H7 (cell line): ENCODE measurements at regions not wholly inside any gene's neighbourhood (a gene's known extent, or its start where the extent isn't known, plus 50 kb on each side); places are given as distances from the start of the nearest gene placed in this dataset.
A peak's percentile ranks its signal among the peaks of the same experiment; 100 is the strongest.

Source experiments
- DNase-seq: peaks from one replicate; pipeline ENCODE4 v3.0.0; 2012
- H3K27me3 ChIP-seq: 2 replicates; pipeline ENCODE4 v1.6.0; 2011; ENCODE audit warnings: mild to moderate bottlenecking, low read length; ENCODE audit not compliant: control insufficient read depth, insufficient read depth
- H3K36me3 ChIP-seq: replicated peaks from 2 replicates; pipeline ENCODE4 v1.5.1; 2011; ENCODE audit warnings: low read length; ENCODE audit not compliant: control insufficient read depth, insufficient read depth
- H3K4me3 ChIP-seq: 2 replicates; pipeline ENCODE4 v1.5.1; 2011; ENCODE audit warnings: low read depth, mild to moderate bottlenecking, control low read depth, low read length, moderate library complexity; ENCODE audit not compliant: insufficient read depth

GRCh38 chr18:33517950-33518349 is 60.1 kb upstream of the ASXL3 start:
- H3K4me3 ChIP-seq, result no peak overlapping the region
- H3K36me3 ChIP-seq, result no peaks in the 10 kb centered on the region
- no peak for DNase-seq
- H3K27me3 ChIP-seq, result no peaks in the 10 kb centered on the region

GRCh38 chr18:33513027-33513426 is 65.0 kb upstream of the ASXL3 start:
- H3K36me3 ChIP-seq, result no peaks in the 10 kb centered on the region
- no peak for DNase-seq
- no peaks in the 10 kb centered on the region for H3K27me3 ChIP-seq
- no peak overlapping the region for H3K4me3 ChIP-seq

GRCh38 chr18:33507019-33507418 is 66.5 kb upstream of the CCDC178 start:
- no peaks in the 10 kb centered on the region for H3K36me3 ChIP-seq
- H3K27me3 ChIP-seq, result no peaks in the 10 kb centered on the region
- no peak for DNase-seq
- no peak overlapping the region for H3K4me3 ChIP-seq

GRCh38 chr18:33505798-33506197 is 65.3 kb upstream of the CCDC178 start:
- Histone ChIP-seq H3K27me3 (no peaks in the 10 kb centered on the region), H3K4me3 (no peak overlapping the region), H3K36me3 (no peaks in the 10 kb centered on the region)
- DNase-seq, result no peak

GRCh38 chr18:33505297-33505696 is 64.8 kb upstream of the CCDC178 start:
- Histone ChIP-seq H3K4me3 (no peak overlapping the region), H3K36me3 (no peaks in the 10 kb centered on the region), H3K27me3 (no peaks in the 10 kb centered on the region)
- no peak for DNase-seq

- H3K4me3 ChIP-seq, result no peak overlapping the region
- peak; percentile 26 for DNase-seq
- H3K27me3 ChIP-seq, result no peaks in the 10 kb centered on the region
- no peaks in the 10 kb centered on the region for H3K36me3 ChIP-seq
These were observed 54.8 kb upstream of the CCDC178 start for GRCh38 chr18:33495278-33495677.
